ENCODE measurements at regions not wholly inside any gene's neighbourhood (a gene's known extent, or its start where the extent isn't known, plus 50 kb on each side); places are given as distances from the start of the nearest gene placed in this dataset.
"Not testable (repeated sequence)": the region's sequence is repeated elsewhere in the genome, so short reads cannot be mapped to it uniquely, and the experiment has no call there.

DNA sequence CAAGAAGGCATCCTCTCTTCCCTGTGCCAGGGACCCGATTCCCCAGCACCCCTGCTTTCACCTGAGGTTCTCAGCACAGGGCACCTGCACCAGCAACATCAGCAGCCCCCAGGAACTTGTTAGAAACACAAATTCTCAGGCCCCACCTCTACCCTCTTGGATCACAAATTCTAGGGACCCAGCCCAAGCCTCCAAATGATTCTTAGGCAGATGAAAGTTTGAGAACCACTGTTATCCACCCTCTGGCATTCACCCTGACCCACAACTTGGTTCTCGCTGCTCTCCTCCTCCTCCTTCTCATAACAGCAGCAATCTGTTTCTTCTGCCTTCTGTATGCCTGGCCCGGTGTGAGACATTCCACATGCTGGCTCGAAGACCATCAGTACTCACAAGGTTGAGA is 60.3 kb upstream of the HIVEP3 start:
- no peak for DNase-seq (ENCODE audit: insufficient read length, low spot score)

DNA sequence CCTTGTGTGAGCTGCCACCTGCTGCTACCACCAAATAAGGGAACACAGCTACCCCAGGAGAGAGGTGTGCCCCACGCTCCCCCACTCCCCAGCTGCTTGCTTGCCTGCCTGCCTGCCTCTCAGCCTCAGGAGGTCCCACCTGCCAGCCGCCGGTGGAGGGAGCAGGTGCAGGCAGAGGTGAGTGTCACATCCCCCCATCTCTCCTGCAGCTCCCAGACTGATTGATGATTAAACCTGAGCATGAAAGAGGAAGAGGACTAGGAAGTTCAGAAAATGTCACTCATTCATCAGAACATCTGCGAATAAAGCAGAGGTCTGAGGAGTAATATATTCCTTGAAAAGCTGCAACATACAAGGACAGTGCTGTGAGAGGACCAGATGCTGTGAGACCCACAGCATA is 58.6 kb upstream of the HIVEP3 start:
- DNase-seq (ENCODE audit: insufficient read length, low spot score) = no peak
- FAIRE-seq = no peak
- TF ChIP-seq, protein P1, sequence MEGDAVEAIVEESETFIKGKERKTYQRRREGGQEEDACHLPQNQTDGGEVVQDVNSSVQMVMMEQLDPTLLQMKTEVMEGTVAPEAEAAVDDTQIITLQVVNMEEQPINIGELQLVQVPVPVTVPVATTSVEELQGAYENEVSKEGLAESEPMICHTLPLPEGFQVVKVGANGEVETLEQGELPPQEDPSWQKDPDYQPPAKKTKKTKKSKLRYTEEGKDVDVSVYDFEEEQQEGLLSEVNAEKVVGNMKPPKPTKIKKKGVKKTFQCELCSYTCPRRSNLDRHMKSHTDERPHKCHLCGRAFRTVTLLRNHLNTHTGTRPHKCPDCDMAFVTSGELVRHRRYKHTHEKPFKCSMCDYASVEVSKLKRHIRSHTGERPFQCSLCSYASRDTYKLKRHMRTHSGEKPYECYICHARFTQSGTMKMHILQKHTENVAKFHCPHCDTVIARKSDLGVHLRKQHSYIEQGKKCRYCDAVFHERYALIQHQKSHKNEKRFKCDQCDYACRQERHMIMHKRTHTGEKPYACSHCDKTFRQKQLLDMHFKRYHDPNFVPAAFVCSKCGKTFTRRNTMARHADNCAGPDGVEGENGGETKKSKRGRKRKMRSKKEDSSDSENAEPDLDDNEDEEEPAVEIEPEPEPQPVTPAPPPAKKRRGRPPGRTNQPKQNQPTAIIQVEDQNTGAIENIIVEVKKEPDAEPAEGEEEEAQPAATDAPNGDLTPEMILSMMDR (IDR thresholded peaks at IDR 0.05; ENCODE audit: insufficient read depth, missing control alignments) = no peak

More for the DNA sequence above, 60.3 kb upstream of the HIVEP3 start:
- TF ChIP-seq, protein P1 (IDR thresholded peaks at IDR 0.05; ENCODE audit: insufficient read depth, missing control alignments) = no peak
- FAIRE-seq = no peak

DNA sequence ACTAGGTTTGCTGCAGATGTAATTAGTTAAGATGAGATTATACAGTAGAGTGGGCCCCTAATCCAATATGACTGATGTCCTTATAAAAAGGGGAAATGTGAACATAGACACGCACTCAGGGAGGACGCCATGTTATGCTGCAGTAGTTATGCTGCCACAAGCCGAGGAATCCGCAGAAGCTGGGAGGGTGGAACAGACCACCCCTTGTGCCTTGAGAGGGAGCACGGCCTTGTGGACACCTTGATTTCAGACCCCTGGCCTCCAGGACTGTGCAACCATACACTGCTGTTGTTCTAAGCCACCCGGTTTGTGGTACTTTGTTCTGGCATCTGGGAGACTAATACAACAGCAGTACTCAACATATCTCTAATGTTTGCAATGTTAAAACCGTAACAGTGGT is 57.9 kb upstream of the HIVEP3 start:
- DNase-seq (ENCODE audit: insufficient read length, low spot score) (no peak), FAIRE-seq (no peak)
- TF ChIP-seq, protein P1 (IDR thresholded peaks at IDR 0.05; ENCODE audit: insufficient read depth, missing control alignments) = no peak

DNA sequence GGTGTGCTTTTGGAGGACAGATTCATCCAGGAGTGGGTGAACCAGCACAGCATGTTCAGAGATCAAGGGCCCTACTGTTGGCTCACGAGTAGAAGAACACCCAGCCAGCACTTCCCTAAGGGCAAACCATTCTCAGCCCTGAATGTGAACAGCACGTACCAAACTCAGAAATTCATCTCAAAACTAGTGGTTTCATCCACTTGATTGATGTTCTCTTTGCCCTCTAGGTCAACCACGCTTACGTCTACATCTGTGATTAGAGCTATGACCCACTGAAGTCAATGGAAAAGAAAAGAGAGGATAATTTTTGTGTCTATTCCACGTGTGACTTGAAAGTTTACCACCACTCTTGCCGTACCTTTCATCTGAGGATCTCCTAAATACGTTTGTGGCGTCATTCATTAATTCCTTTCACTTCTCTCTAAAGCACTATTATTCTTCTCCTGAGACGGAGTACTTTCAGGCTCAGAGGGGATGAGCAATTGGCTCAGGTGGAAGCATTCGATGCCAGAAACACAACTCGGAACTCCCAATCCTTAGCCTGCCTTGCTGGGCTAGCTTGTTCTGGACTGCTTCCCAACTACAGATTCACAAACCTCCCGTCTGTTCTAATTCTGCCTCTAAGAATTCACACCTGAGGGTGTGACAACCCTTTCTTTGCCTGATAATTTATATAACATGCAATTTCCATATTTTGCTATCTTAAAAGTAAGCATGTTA is 57.3 kb upstream of the HIVEP3 start:
- DNase-seq (ENCODE audit: insufficient read length, low spot score) (no peak), FAIRE-seq (no peak)
- TF ChIP-seq, protein P1 (IDR thresholded peaks at IDR 0.05; ENCODE audit: insufficient read depth, missing control alignments) = no peak

DNA sequence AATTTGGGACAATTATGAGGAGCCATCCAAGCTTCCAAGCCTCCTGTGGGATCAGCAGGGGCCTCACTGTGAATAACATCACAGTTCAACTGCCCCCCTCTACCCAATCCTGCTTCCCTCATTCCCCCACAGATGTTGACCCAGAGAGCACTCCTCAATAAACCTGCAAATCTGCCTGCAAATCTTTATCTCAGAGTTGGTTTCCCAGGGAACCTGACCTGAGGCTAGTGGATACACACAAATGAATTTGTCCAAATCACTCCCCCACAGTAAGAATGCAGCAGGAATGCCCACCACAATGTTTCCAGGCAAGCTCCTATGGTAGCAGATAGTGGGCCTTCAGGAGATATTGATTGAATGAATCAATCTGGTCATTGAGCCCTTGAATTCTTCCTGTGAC is 56.4 kb upstream of the HIVEP3 start:
- DNase-seq (ENCODE audit: insufficient read length, low spot score) = no peak
- TF ChIP-seq, protein P1 (IDR thresholded peaks at IDR 0.05; ENCODE audit: insufficient read depth, missing control alignments) = no peak
- FAIRE-seq = no peak

DNA sequence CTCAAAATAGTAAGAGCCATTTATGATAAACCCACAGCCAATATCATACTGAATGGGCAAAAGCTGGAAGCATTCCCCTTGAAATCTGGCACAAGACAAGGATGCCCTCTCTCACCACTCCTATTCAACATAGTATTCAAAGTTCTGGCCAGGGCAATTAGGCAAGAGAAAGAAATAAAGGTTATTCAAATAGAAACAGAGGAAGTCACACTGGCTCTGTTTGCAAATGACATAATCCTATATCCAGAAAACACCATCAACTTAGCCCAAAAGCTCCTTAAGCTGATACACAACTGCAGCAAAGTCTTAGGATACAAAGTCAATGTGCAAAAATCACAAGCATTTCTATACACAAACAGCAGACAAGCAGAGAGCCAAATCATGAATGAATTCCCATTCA is 49.8 kb upstream of the HIVEP3 start:
- not testable (repeated sequence) for DNase-seq (ENCODE audit: insufficient read length, low spot score); FAIRE-seq
